ENCODE measurements at regions not wholly inside any gene's neighbourhood (a gene's known extent, or its start where the extent isn't known, plus 50 kb on each side); places are given as distances from the start of the nearest gene placed in this dataset.

DNA sequence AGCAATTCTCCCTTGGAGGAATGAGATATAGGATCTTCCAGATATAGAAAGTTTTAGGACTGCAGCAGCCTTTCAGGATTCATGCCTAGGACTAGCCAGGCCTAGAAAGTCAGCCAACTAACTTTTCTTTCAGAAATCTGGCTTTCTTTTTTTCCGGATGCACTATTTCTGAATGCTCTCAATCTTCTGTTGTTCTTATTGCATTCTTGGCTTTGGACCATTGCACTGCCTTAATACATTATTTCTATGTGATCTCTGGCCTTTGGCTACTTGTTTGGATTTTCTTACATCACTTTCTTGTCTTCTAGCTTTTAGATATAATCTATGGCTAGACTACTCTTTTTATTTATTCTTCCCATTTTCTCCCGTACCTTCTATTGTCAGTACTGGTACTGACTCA is 813.1 kb upstream of the HTR2C start:
- Mint-ChIP-seq H3K27me3 (no peaks in the 10 kb centered on the region), H3K27ac (no peak overlapping the region), H3K4me3 (no peak overlapping the region), H3K9me3 (peaks cover 0 to 3% (median 0%) of the 10 kb centered on the region in 7 donors), H3K36me3 (no peaks in the 10 kb centered on the region), H3K4me1 (no peaks in the 10 kb centered on the region)
- Histone ChIP-seq H3K4me3 (ENCODE audit: low read depth, low read length) (no peak overlapping the region), H3K36me3 (ENCODE audit: control insufficient read depth, insufficient read depth, low read length) (no peaks in the 10 kb centered on the region), H3K4me1 (ENCODE audit: control insufficient read depth, insufficient read depth, low read length, poor library complexity, severe bottlenecking) (no peaks in the 10 kb centered on the region), H3K27me3 (ENCODE audit: control insufficient read depth, insufficient read depth, low read length) (no peaks in the 10 kb centered on the region), H3K27ac (ENCODE audit: insufficient read depth, low read length, poor library complexity, severe bottlenecking) (no peak overlapping the region), H3K9me3 (ENCODE audit: control insufficient read depth in 2 of 2, low read length in 2 of 2) (no peaks in the 10 kb centered on the region)
- ATAC-seq (ENCODE audit: low read depth in 2 of 2) (no peak), DNase-seq (no peak)

DNA sequence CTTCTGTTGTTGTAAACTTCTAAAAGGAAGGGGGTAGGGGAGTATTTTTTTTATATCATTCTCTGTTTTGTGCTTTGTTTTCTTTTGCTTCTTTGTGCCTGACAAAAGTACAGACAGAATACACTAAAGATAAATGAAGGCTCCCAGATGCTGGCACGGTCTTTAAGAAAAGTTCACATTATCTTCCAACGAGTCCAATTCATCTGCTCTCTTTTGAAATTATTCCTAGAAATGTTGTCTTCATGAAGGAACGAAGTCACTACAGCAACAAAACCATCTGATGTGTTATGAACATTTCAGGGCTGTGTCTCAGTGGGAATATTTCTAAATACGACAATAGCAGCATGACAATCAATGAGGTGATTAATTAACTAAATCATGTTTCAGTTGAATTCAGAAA is 813.8 kb upstream of the HTR2C start:
- Histone ChIP-seq H3K9me3 (ENCODE audit: control insufficient read depth in 2 of 2, low read length in 2 of 2) (no peaks in the 10 kb centered on the region), H3K4me1 (ENCODE audit: control insufficient read depth, insufficient read depth, low read length, poor library complexity, severe bottlenecking) (no peaks in the 10 kb centered on the region), H3K36me3 (ENCODE audit: control insufficient read depth, insufficient read depth, low read length) (no peaks in the 10 kb centered on the region), H3K4me3 (ENCODE audit: low read depth, low read length) (no peak overlapping the region), H3K27ac (ENCODE audit: insufficient read depth, low read length, poor library complexity, severe bottlenecking) (no peak overlapping the region), H3K27me3 (ENCODE audit: control insufficient read depth, insufficient read depth, low read length) (no peaks in the 10 kb centered on the region)
- ATAC-seq (ENCODE audit: low read depth in 2 of 2), result no peak
- Mint-ChIP-seq H3K9me3 (peaks cover 0 to 3% (median 0%) of the 10 kb centered on the region in 7 donors), H3K36me3 (no peaks in the 10 kb centered on the region), H3K27me3 (no peaks in the 10 kb centered on the region), H3K4me3 (no peak overlapping the region), H3K27ac (no peak overlapping the region), H3K4me1 (no peaks in the 10 kb centered on the region)
- no peak for DNase-seq

DNA sequence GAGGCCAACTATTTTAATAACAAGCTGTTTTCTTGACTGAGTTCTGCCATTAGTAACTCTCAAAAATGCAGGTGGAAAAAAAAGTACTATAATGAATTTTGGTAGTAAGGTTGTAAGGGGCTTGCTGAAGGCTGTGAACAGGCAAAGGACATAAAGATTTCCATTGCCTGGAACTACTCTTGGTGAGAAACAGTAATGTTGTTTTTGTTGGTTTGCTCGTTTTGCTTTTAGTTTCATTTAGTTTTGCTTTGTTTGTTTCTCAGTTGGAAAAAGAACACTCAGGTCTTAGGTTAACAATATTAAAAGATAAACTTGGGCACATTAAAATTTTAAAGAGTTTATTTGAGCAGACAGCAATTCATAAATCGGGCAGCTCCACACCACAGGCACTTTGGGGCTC is 824.5 kb upstream of the HTR2C start:
- no peaks in the 10 kb centered on the region for H3K4me1 ChIP-seq (ENCODE audit: control insufficient read depth, insufficient read depth, low read length, poor library complexity, severe bottlenecking)
- no peaks in the 10 kb centered on the region for H3K36me3 Mint-ChIP-seq
- H3K27ac ChIP-seq (ENCODE audit: insufficient read depth, low read length, poor library complexity, severe bottlenecking), result no peak overlapping the region
- no peaks in the 10 kb centered on the region for H3K27me3 ChIP-seq (ENCODE audit: control insufficient read depth, insufficient read depth, low read length)
- H3K4me1 Mint-ChIP-seq, result no peaks in the 10 kb centered on the region
- no peak overlapping the region for H3K4me3 Mint-ChIP-seq
- no peak overlapping the region for H3K4me3 ChIP-seq (ENCODE audit: low read depth, low read length)
- H3K9me3 ChIP-seq (ENCODE audit: control insufficient read depth in 2 of 2, low read length in 2 of 2), result no peaks in the 10 kb centered on the region
- no peak overlapping the region for H3K27ac Mint-ChIP-seq
- H3K27me3 Mint-ChIP-seq, result peaks cover 4% of the 10 kb centered on the region
- peaks cover 0 to 7% (median 0%) of the 10 kb centered on the region in 7 donors for H3K9me3 Mint-ChIP-seq
- DNase-seq (no peak), ATAC-seq (ENCODE audit: low read depth in 2 of 2) (no peak)
- H3K36me3 ChIP-seq (ENCODE audit: control insufficient read depth, insufficient read depth, low read length), result no peaks in the 10 kb centered on the region

DNA sequence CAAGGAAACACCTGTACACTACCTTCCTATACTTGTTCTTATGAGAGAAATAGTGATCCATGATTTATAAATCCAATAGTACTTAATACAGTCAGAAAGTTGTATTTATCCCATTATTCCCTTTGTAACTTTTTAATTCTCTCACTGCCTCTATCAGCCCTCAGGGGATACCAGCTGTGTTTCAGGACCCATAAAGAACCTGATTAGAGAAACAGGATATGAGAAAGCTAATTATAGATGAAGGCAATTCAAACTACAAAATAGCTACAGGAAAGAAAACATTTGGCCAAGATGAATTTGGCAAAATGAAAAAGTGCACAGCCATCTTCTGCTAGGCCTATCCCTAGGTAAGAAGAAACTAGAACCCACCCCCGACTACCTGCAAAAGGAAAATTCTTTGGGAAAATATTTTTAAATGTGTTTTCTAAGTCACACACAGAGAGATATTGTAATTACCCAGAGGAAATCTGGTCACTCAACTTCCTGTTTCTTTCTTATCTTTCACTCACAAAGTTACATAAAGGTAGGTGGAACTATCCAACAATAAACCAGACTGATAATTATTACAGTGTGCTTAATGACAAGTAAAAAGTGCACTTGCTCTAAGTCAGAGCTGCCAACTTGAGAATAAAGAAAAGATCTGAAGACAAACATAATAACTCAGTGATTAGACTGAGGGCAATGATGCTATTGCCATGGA is 836.5 kb upstream of the HTR2C start:
- Histone ChIP-seq H3K4me1 (ENCODE audit: control insufficient read depth, insufficient read depth, low read length, poor library complexity, severe bottlenecking) (no peaks in the 10 kb centered on the region), H3K9me3 (ENCODE audit: control insufficient read depth in 2 of 2, low read length in 2 of 2) (no peaks in the 10 kb centered on the region), H3K36me3 (ENCODE audit: control insufficient read depth, insufficient read depth, low read length) (no peaks in the 10 kb centered on the region), H3K27me3 (ENCODE audit: control insufficient read depth, insufficient read depth, low read length) (no peaks in the 10 kb centered on the region), H3K4me3 (ENCODE audit: low read depth, low read length) (no peak overlapping the region), H3K27ac (ENCODE audit: insufficient read depth, low read length, poor library complexity, severe bottlenecking) (no peak overlapping the region)
- H3K27me3 Mint-ChIP-seq, result no peaks in the 10 kb centered on the region
- no peak for ATAC-seq (ENCODE audit: low read depth in 2 of 2)
- no peaks in the 10 kb centered on the region for H3K36me3 Mint-ChIP-seq
- no peak overlapping the region for H3K4me3 Mint-ChIP-seq
- no peaks in the 10 kb centered on the region for H3K4me1 Mint-ChIP-seq
- no peaks in the 10 kb centered on the region for H3K9me3 Mint-ChIP-seq
- no peak for DNase-seq
- no peak overlapping the region for H3K27ac Mint-ChIP-seq

DNA sequence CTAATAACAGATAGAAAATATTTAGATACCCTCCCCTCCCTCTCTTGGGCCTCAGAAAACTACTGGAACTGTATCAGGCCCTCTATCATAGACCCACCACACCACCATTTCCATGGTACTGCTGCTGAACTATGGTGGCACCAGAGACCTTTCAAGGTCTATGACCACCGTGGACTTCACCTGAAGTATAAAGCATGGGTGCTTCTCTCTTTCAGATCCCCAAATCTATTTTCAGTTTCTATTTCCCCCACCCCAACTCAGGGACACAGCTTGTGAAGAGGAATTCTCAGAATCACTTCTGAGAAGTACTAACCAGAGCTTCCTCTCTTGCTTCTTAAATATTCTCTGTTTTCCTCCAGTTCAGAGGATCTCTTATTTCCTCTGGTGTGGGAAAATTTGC is 840.8 kb upstream of the HTR2C start:
- Mint-ChIP-seq H3K27me3 (no peaks in the 10 kb centered on the region), H3K4me3 (no peak overlapping the region), H3K9me3 (no peaks in the 10 kb centered on the region), H3K27ac (no peak overlapping the region), H3K4me1 (no peaks in the 10 kb centered on the region), H3K36me3 (no peaks in the 10 kb centered on the region)
- no peaks in the 10 kb centered on the region for H3K27me3 ChIP-seq (ENCODE audit: control insufficient read depth, insufficient read depth, low read length)
- H3K4me3 ChIP-seq (ENCODE audit: low read depth, low read length), result no peak overlapping the region
- no peaks in the 10 kb centered on the region for H3K36me3 ChIP-seq (ENCODE audit: control insufficient read depth, insufficient read depth, low read length)
- H3K4me1 ChIP-seq (ENCODE audit: control insufficient read depth, insufficient read depth, low read length, poor library complexity, severe bottlenecking), result no peaks in the 10 kb centered on the region
- ATAC-seq (ENCODE audit: low read depth in 2 of 2), result no peak
- no peak for DNase-seq
- H3K9me3 ChIP-seq (ENCODE audit: control insufficient read depth in 2 of 2, low read length in 2 of 2), result no peaks in the 10 kb centered on the region
- H3K27ac ChIP-seq (ENCODE audit: insufficient read depth, low read length, poor library complexity, severe bottlenecking), result no peak overlapping the region

DNA sequence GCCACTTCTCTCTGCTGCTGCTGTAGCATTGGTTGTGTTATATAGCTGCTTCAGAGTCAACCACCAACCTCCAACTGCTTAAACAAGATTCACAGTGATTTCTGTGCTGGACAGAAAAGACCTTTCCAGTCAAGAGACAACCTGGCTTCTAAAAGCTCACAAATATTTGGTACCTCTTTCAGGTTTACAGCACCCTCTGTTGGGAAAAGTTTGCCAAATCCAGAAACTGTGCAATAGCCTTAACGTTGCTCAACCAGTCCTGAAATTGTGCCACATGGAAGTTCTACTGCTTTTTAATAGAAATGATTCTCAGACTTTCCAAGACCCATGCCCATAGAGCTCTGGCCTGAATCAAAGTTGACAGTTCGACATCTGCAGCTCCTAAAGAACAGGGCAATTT is 842.1 kb upstream of the HTR2C start:
- ATAC-seq (ENCODE audit: low read depth in 2 of 2) (no peak), DNase-seq (no peak)
- Histone ChIP-seq H3K27me3 (ENCODE audit: control insufficient read depth, insufficient read depth, low read length) (no peaks in the 10 kb centered on the region), H3K4me1 (ENCODE audit: control insufficient read depth, insufficient read depth, low read length, poor library complexity, severe bottlenecking) (no peaks in the 10 kb centered on the region), H3K4me3 (ENCODE audit: low read depth, low read length) (no peak overlapping the region), H3K36me3 (ENCODE audit: control insufficient read depth, insufficient read depth, low read length) (no peaks in the 10 kb centered on the region), H3K27ac (ENCODE audit: insufficient read depth, low read length, poor library complexity, severe bottlenecking) (no peak overlapping the region), H3K9me3 (ENCODE audit: control insufficient read depth in 2 of 2, low read length in 2 of 2) (no peaks in the 10 kb centered on the region)
- H3K27ac Mint-ChIP-seq, result no peak overlapping the region
- no peak overlapping the region for H3K4me3 Mint-ChIP-seq
- H3K27me3 Mint-ChIP-seq, result no peaks in the 10 kb centered on the region
- H3K36me3 Mint-ChIP-seq, result no peaks in the 10 kb centered on the region
- H3K9me3 Mint-ChIP-seq, result no peaks in the 10 kb centered on the region
- H3K4me1 Mint-ChIP-seq, result no peaks in the 10 kb centered on the region

DNA sequence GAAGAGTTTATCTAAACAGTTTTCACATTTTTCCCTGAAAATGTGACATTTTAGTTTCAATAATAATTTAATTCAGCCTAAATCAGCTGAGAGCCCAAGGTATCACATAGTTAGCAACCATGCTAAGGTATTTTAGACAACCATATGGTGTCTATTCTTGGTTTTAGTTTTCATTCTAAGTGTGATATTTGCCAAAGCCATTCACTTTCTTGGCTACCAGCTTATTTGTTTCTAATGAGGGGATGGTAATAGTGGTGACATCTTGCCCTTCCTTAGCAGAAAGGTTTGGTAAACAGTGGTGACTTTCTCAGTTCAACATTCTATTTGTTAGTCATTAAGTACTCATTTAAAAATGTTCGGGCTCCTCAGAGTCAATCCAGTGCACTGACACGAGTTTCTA is 854.9 kb upstream of the HTR2C start:
- Mint-ChIP-seq H3K9me3 (peaks cover 0 to 6% (median 4%) of the 10 kb centered on the region in 7 donors), H3K4me1 (peaks cover 0 to 4% (median under 1%) of the 10 kb centered on the region in 4 donors), H3K36me3 (no peaks in the 10 kb centered on the region), H3K27ac (no peak overlapping the region), H3K4me3 (no peak overlapping the region), H3K27me3 (no peaks in the 10 kb centered on the region)
- Histone ChIP-seq H3K9me3 (ENCODE audit: control insufficient read depth in 2 of 2, low read length in 2 of 2) (no peaks in the 10 kb centered on the region), H3K27ac (ENCODE audit: insufficient read depth, low read length, poor library complexity, severe bottlenecking) (no peak overlapping the region), H3K27me3 (ENCODE audit: control insufficient read depth, insufficient read depth, low read length) (no peaks in the 10 kb centered on the region), H3K36me3 (ENCODE audit: control insufficient read depth, insufficient read depth, low read length) (no peaks in the 10 kb centered on the region), H3K4me1 (ENCODE audit: control insufficient read depth, insufficient read depth, low read length, poor library complexity, severe bottlenecking) (no peaks in the 10 kb centered on the region), H3K4me3 (ENCODE audit: low read depth, low read length) (no peak overlapping the region)
- DNase-seq (no peak), ATAC-seq (ENCODE audit: low read depth in 2 of 2) (no peak)

DNA sequence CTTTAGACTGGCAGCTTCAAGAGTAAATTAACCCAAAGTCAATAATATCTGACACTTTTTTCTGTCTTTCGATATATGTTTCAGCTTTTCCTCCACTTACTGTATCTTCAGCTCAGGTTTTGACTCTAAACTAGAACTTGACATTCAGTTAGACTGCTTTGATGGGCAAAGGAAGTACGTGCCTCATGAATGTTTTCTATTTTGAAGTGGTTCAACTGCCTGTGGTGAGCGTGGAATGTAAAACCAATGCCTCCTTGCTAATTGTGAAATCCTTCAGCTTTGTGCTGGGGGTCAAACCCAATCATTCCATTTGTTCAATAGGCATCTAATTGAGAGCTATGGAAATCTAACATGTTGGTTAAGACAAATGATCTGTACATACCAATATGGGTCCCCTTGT is 857.0 kb upstream of the HTR2C start:
- Mint-ChIP-seq H3K27ac (peak overlapping the region in 1 of 3 donors; percentile 62), H3K27me3 (no peaks in the 10 kb centered on the region), H3K36me3 (no peaks in the 10 kb centered on the region), H3K9me3 (peaks cover 0 to 5% (median 2%) of the 10 kb centered on the region in 7 donors), H3K4me1 (peaks cover 0 to 4% (median under 1%) of the 10 kb centered on the region in 4 donors), H3K4me3 (peak overlapping the region in 3 of 4 donors; percentile 49 to 82 (median 62))
- H3K27ac ChIP-seq (ENCODE audit: insufficient read depth, low read length, poor library complexity, severe bottlenecking), result no peak overlapping the region
- no peaks in the 10 kb centered on the region for H3K27me3 ChIP-seq (ENCODE audit: control insufficient read depth, insufficient read depth, low read length)
- ATAC-seq (ENCODE audit: low read depth in 2 of 2) (no peak), DNase-seq (no peak)
- no peaks in the 10 kb centered on the region for H3K4me1 ChIP-seq (ENCODE audit: control insufficient read depth, insufficient read depth, low read length, poor library complexity, severe bottlenecking)
- no peaks in the 10 kb centered on the region for H3K36me3 ChIP-seq (ENCODE audit: control insufficient read depth, insufficient read depth, low read length)
- peak overlapping the region; percentile 21 for H3K4me3 ChIP-seq (ENCODE audit: low read depth, low read length)
- no peaks in the 10 kb centered on the region for H3K9me3 ChIP-seq (ENCODE audit: control insufficient read depth in 2 of 2, low read length in 2 of 2)
